HEK293 (cell line): ENCODE measurements at regions not wholly inside any gene's neighbourhood (a gene's known extent, or its start where the extent isn't known, plus 50 kb on each side); places are given as distances from the start of the nearest gene placed in this dataset.

Experiments used
- CTCF ChIA-PET: fragments of 350-600 bp; formaldehyde crosslinking; extraction: SDS; loops from one replicate; lab custom pipeline; 2021; ENCODE audit warnings: antibody characterized with exemption; lab: Yijun Ruan, JAX
- POLR2A ChIA-PET: fragments of 300-600 bp; formaldehyde crosslinking; extraction: SDS; loops from one replicate; lab custom pipeline; 2020; ENCODE audit warnings: antibody characterized with exemption, inconsistent platforms; lab: Yijun Ruan, JAX
- H3K27ac ChIP-seq: fragments of 200-500 bp; sonication (Bioruptor generic); 2 replicates; pipeline ENCODE4 v1.5.1; 2014; ENCODE audit warnings: low read depth, low read length, control low read depth, inconsistent platforms; ENCODE audit errors: extremely low read depth
- H3K36me3 ChIP-seq, 2 experiments: fragments of 200-500 bp in 1 of 2; sonication (Bioruptor generic) in 1 of 2; 1 replicate in 1 of 2; 2 replicates in 1 of 2; pipeline ENCODE4 v1.5.1; 2014 to 2017; ENCODE audit warnings: inconsistent platforms in 2 of 2, low read length in 2 of 2; ENCODE audit not compliant: control insufficient read depth in 2 of 2, insufficient read depth in 1 of 2
- H3K4me1 ChIP-seq: fragments of 200-500 bp; sonication (Bioruptor generic); 2 replicates; pipeline ENCODE4 v1.5.1; 2014; ENCODE audit warnings: mild to moderate bottlenecking, low read length, inconsistent platforms; ENCODE audit not compliant: control insufficient read depth, insufficient read depth
- H3K4me3 ChIP-seq: 2 replicates; pipeline ENCODE4 v1.5.1; 2011; ENCODE audit warnings: low read depth, mild to moderate bottlenecking, control low read depth, low read length, moderate library complexity
- H3K9me3 ChIP-seq: fragments of 200-500 bp; sonication (Bioruptor generic); 2 replicates; pipeline ENCODE4 v1.5.1; 2014; ENCODE audit warnings: low read depth, low read length, inconsistent platforms; ENCODE audit not compliant: control insufficient read depth, insufficient read depth
- GLI4 ChIP-seq: fragments of 450-650 bp; formaldehyde crosslinking; IDR thresholded peaks from 2 replicates; pipeline ENCODE4 v1.5.1; 2016; ENCODE audit warnings: missing biosample characterization, missing genetic modification characterization
- IKZF3 ChIP-seq: fragments of 450-650 bp; IDR thresholded peaks from 2 replicates; pipeline ENCODE4 v1.5.0; 2018; ENCODE audit warnings: missing biosample characterization, mild to moderate bottlenecking, missing genetic modification characterization, moderate library complexity
- KLF1 ChIP-seq: fragments of 450-650 bp; formaldehyde crosslinking; IDR thresholded peaks from 2 replicates; pipeline ENCODE4 v1.5.1; 2016; ENCODE audit warnings: missing biosample characterization, missing genetic modification characterization
- KLF16 ChIP-seq: fragments of 450-650 bp; formaldehyde crosslinking; IDR thresholded peaks from 2 replicates; pipeline ENCODE4 v1.5.1; 2017; ENCODE audit warnings: missing biosample characterization, missing genetic modification characterization
- TCF7L2 ChIP-seq: IDR thresholded peaks from 2 replicates; pipeline ENCODE4 v1.6.1; 2011; ENCODE audit warnings: low read depth, mild to moderate bottlenecking, inconsistent platforms, low read length, moderate library complexity, borderline replicate concordance
- ZBTB6 ChIP-seq: fragments of 450-650 bp; formaldehyde crosslinking; IDR thresholded peaks from 2 replicates; pipeline ENCODE4 v1.5.1; 2017; ENCODE audit warnings: missing biosample characterization, missing genetic modification characterization
- ZIC2 ChIP-seq: fragments of 450-650 bp; formaldehyde crosslinking; IDR thresholded peaks from 2 replicates; pipeline ENCODE4 v1.5.1; 2016; ENCODE audit warnings: missing biosample characterization, missing genetic modification characterization
- ZNF19 ChIP-seq: fragments of 450-650 bp; formaldehyde crosslinking; IDR thresholded peaks from 2 replicates; pipeline ENCODE4; 2016; ENCODE audit warnings: missing biosample characterization, missing genetic modification characterization, low read depth
- ZNF239 ChIP-seq: fragments of 450-650 bp; formaldehyde crosslinking; IDR thresholded peaks from 2 replicates; pipeline ENCODE4 v1.5.1; 2016; ENCODE audit warnings: missing biosample characterization, missing genetic modification characterization
- ZNF404 ChIP-seq: fragments of 450-650 bp; formaldehyde crosslinking; IDR thresholded peaks from 2 replicates; pipeline ENCODE4 v1.5.1; 2017; ENCODE audit warnings: missing biosample characterization, missing genetic modification characterization
- ZNF426 ChIP-seq: fragments of 450-650 bp; formaldehyde crosslinking; IDR thresholded peaks from 2 replicates; pipeline ENCODE4 v1.5.1; 2017; ENCODE audit warnings: missing biosample characterization, missing genetic modification characterization, mild to moderate bottlenecking, inconsistent platforms, moderate library complexity
- ZNF548 ChIP-seq: fragments of 450-650 bp; formaldehyde crosslinking; IDR thresholded peaks from 2 replicates; pipeline ENCODE4 v1.5.1; 2016; ENCODE audit warnings: missing biosample characterization, missing genetic modification characterization
- ZNF571 ChIP-seq: fragments of 450-650 bp; formaldehyde crosslinking; IDR thresholded peaks from 2 replicates; pipeline ENCODE4 v1.5.0; 2017; ENCODE audit warnings: missing biosample characterization, missing genetic modification characterization
- ZNF624 ChIP-seq: fragments of 450-650 bp; formaldehyde crosslinking; IDR thresholded peaks from 2 replicates; pipeline ENCODE4 v1.5.1; 2017; ENCODE audit warnings: missing biosample characterization, missing genetic modification characterization
- ZNF629 ChIP-seq: fragments of 450-650 bp; formaldehyde crosslinking; IDR thresholded peaks from 2 replicates; pipeline ENCODE4 v1.5.1; 2017; ENCODE audit warnings: missing biosample characterization, missing genetic modification characterization
- ZNF654 ChIP-seq: fragments of 450-650 bp; formaldehyde crosslinking; IDR thresholded peaks from 2 replicates; pipeline ENCODE4 v1.5.1; 2016; ENCODE audit warnings: low read depth, missing biosample characterization, missing genetic modification characterization
- ZNF658 ChIP-seq: fragments of 450-650 bp; formaldehyde crosslinking; IDR thresholded peaks from 2 replicates; pipeline ENCODE4; 2016; ENCODE audit warnings: missing biosample characterization, missing genetic modification characterization
- ZNF677 ChIP-seq: fragments of 450-650 bp; IDR thresholded peaks from 2 replicates; pipeline ENCODE4 v1.5.0; 2018; ENCODE audit warnings: missing biosample characterization, mild to moderate bottlenecking, missing genetic modification characterization, moderate library complexity
- ZNF707 ChIP-seq: fragments of 450-650 bp; formaldehyde crosslinking; IDR thresholded peaks from 2 replicates; pipeline ENCODE4 v1.5.1; 2016; ENCODE audit warnings: missing biosample characterization, missing genetic modification characterization
- ZNF747 ChIP-seq: fragments of 450-650 bp; formaldehyde crosslinking; IDR thresholded peaks from 2 replicates; pipeline ENCODE4 v1.5.1; 2016; ENCODE audit warnings: missing biosample characterization, missing genetic modification characterization

GRCh38 chr7:142669074-142669654 is 80.1 kb upstream of the PRSS1 start:
- no peak overlapping the region for H3K4me3 ChIP-seq
- H3K36me3 ChIP-seq: no peaks in the 10 kb centered on the region
- no peaks in the 10 kb centered on the region for H3K9me3 ChIP-seq
- POLR2A ChIA-PET: no interaction called here
- 0 out of 2 replicates have a peak, but pooled peaks have one; percentile 9 for TF ChIP-seq ZNF654
- TF ChIP-seq ZNF548 (tag by site-specific recombination): no peak
- TF ChIP-seq ZNF571 (tag by site-specific recombination): no peak
- TF ChIP-seq IKZF3 (tag by site-specific recombination): no peak
- CTCF ChIA-PET: interaction anchor here (1.0 kb wide), 2 partner anchors 114 to 142 kb away, joined by 4 to 10 read pairs; no protein-coding TSS in a partner anchor
- no peak overlapping the region for H3K27ac ChIP-seq
- no peaks in the 10 kb centered on the region for H3K4me1 ChIP-seq

GRCh38 chr7:142668495-142668894 is 80.8 kb upstream of the PRSS1 start:
- no peak overlapping the region for H3K27ac ChIP-seq
- no peaks in the 10 kb centered on the region for H3K36me3 ChIP-seq
- ChIA-PET POLR2A (no interaction called here), CTCF (interaction anchor here (1.0 to 1.2 kb wide), 3 partner anchors 115 to 142 kb away, joined by 4 to 10 read pairs (median 5); no protein-coding TSS in a partner anchor)
- H3K4me3 ChIP-seq: no peak overlapping the region
- TF ChIP-seq ZNF19 (tag by site-specific recombination) (no peak), KLF1 (tag by site-specific recombination) (no peak), ZNF677 (tag by site-specific recombination) (no peak), ZIC2 (tag by site-specific recombination) (no peak)
- no peaks in the 10 kb centered on the region for H3K4me1 ChIP-seq
- H3K9me3 ChIP-seq: no peaks in the 10 kb centered on the region

GRCh38 chr7:142657376-142657775 is 91.9 kb upstream of the PRSS1 start:
- POLR2A ChIA-PET: no interaction called here
- H3K9me3 ChIP-seq: no peaks in the 10 kb centered on the region
- H3K4me1 ChIP-seq: no peaks in the 10 kb centered on the region
- no peak overlapping the region for H3K4me3 ChIP-seq
- CTCF ChIA-PET: interaction anchor here (0.6 to 2.3 kb wide), 5 partner anchors 23 to 209 kb away, joined by 3 to 9 read pairs (median 4); no protein-coding TSS in a partner anchor
- H3K36me3 ChIP-seq: no peaks in the 10 kb centered on the region
- TF ChIP-seq ZNF624 (tag by site-specific recombination) (no peak), ZNF426 (tag by site-specific recombination) (no peak), GLI4 (tag by site-specific recombination) (no peak), ZNF707 (tag by site-specific recombination) (no peak), ZNF404 (tag by site-specific recombination) (no peak), KLF16 (tag by site-specific recombination) (no peak), KLF1 (tag by site-specific recombination) (no peak), ZNF239 (tag by site-specific recombination) (no peak), ZNF629 (tag by site-specific recombination) (no peak), ZBTB6 (tag by site-specific recombination) (no peak), TCF7L2 (no peak), ZNF658 (tag by site-specific recombination) (no peak), ZNF747 (tag by site-specific recombination) (no peak)
- H3K27ac ChIP-seq: no peak overlapping the region
